ENCODE measurements at regions not wholly inside any gene's neighbourhood (a gene's known extent, or its start where the extent isn't known, plus 50 kb on each side); places are given as distances from the start of the nearest gene placed in this dataset.

GRCh38 chr6:56005426-56005825, 130.0 kb upstream of the BMP5 start:
- no peak for DNase-seq (ENCODE audit: low read depth, low spot score)

GRCh38 chr6:56004426-56004825, 129.0 kb upstream of the BMP5 start:
- DNase-seq (ENCODE audit: low read depth, low spot score), result no peak

- no peak for DNase-seq (ENCODE audit: low read depth, low spot score)
Measured at GRCh38 chr6:56003616-56004015, 128.2 kb upstream of the BMP5 start.

GRCh38 chr6:56002336-56002735, 126.9 kb upstream of the BMP5 start:
- no peak for DNase-seq (ENCODE audit: low read depth, low spot score)

- no peak for DNase-seq (ENCODE audit: low read depth, low spot score)
Measured at GRCh38 chr6:55998576-55998975, 123.2 kb upstream of the BMP5 start.

GRCh38 chr6:55997223-55997874, 122.0 kb upstream of the BMP5 start:
- no peak for DNase-seq (ENCODE audit: low read depth, low spot score)

GRCh38 chr6:55994531-55994930, 119.1 kb upstream of the BMP5 start:
- DNase-seq (ENCODE audit: low read depth, low spot score), result no peak

GRCh38 chr6:55993418-55993817, 118.0 kb upstream of the BMP5 start:
- DNase-seq (ENCODE audit: low read depth, low spot score), result no peak

- DNase-seq (ENCODE audit: low read depth, low spot score), result no peak
Measured at GRCh38 chr6:55992546-55992945, 117.2 kb upstream of the BMP5 start.

GRCh38 chr6:55985309-55985708, 109.9 kb upstream of the BMP5 start:
- no peak for DNase-seq (ENCODE audit: low read depth, low spot score)

GRCh38 chr6:55983861-55984260, 108.5 kb upstream of the BMP5 start:
- no peak for DNase-seq (ENCODE audit: low read depth, low spot score)

- no peak for DNase-seq (ENCODE audit: low read depth, low spot score)
Measured at GRCh38 chr6:55981660-55982059, 106.3 kb upstream of the BMP5 start.

GRCh38 chr6:55980627-55981211, 105.3 kb upstream of the BMP5 start:
- peak; percentile 13 for DNase-seq (ENCODE audit: low read depth, low spot score)

GRCh38 chr6:55979526-55979925, 104.1 kb upstream of the BMP5 start:
- DNase-seq (ENCODE audit: low read depth, low spot score), result no peak

- no peak for DNase-seq (ENCODE audit: low read depth, low spot score)
Measured at GRCh38 chr6:55977959-55978665, 102.7 kb upstream of the BMP5 start.

- no peak for DNase-seq (ENCODE audit: low read depth, low spot score)
Measured at GRCh38 chr6:55974688-55975087, 99.3 kb upstream of the BMP5 start.

- DNase-seq (ENCODE audit: low read depth, low spot score), result no peak
Measured at GRCh38 chr6:55972091-55972490, 96.7 kb upstream of the BMP5 start.

- no peak for DNase-seq (ENCODE audit: low read depth, low spot score)
Measured at GRCh38 chr6:55969526-55969925, 94.1 kb upstream of the BMP5 start.

GRCh38 chr6:55968926-55969325, 93.5 kb upstream of the BMP5 start:
- no peak for DNase-seq (ENCODE audit: low read depth, low spot score)

- no peak for DNase-seq (ENCODE audit: low read depth, low spot score)
Measured at GRCh38 chr6:55964136-55964535, 88.7 kb upstream of the BMP5 start.

- DNase-seq (ENCODE audit: low read depth, low spot score), result no peak
Measured at GRCh38 chr6:55963301-55963700, 87.9 kb upstream of the BMP5 start.

- no peak for DNase-seq (ENCODE audit: low read depth, low spot score)
Measured at GRCh38 chr6:55960344-55960743, 85.0 kb upstream of the BMP5 start.

- no peak for DNase-seq (ENCODE audit: low read depth, low spot score)
Measured at GRCh38 chr6:55958790-55959189, 83.4 kb upstream of the BMP5 start.

Measured in smooth muscle cell of the brain vasculature (primary cell).